ENCODE measurements at regions not wholly inside any gene's neighbourhood (a gene's known extent, or its start where the extent isn't known, plus 50 kb on each side); places are given as distances from the start of the nearest gene placed in this dataset.
A peak's percentile ranks its signal among the peaks of the same experiment; 100 is the strongest.
"Not testable (repeated sequence)": the region's sequence is repeated elsewhere in the genome, so short reads cannot be mapped to it uniquely, and the experiment has no call there.

DNA sequence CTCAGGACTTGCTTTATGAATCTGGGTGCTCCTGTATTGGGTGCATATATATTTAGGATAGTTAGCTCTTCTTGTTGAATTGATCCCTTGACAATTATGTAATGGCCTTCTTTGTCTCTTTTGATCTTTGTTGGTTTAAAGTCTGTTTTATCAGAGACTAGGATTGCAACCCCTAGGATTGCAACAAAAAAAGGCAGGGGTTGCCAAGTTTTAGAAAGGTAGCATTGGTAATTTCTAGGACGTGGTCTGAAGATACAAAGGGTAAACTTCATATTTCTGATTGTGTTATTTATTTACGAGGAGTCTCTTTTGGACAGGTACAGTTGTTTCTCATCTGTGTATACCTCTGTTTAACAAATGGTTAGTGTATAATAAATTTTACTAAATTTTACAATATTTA is 433.7 kb downstream of the BTG1 start:
- not testable (repeated sequence) for DNase-seq

DNA sequence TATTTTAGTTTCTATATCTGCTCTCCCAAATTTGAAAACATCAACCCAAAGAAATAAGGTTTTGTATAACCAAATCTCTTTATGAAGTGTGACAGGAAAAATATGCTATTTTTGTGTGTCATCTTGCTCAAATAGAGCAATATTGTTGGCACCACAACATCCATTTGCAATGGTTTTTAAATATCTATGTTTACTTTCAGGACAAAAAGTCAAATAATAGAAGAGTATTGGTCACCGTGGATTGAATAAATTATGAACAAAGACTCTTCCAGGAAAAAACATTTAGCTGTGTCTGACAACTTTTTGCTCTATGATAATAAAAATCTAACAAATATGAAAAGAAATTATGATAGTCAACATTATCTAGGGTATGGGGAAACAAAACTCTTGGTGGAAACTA is 439.2 kb downstream of the BTG1 start:
- no peak for DNase-seq

DNA sequence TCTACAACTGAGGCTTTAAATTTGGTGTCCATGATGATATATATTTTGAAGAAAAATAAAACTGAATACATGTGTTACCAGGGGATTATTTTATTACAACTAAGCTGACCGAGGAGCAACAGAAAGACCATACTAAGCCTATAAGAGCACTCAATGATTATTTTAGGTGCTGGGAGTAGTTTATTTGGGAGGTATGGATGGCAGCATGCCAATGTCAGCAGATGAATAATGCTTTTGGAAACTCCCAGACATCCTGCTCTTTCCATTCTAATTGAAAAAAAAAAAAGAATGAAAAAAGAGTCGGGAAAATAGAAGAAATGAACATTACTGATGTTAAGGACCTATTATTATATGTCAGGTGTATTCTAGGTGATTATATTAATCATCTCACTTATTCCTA is 441.2 kb downstream of the BTG1 start:
- no peak for DNase-seq

DNA sequence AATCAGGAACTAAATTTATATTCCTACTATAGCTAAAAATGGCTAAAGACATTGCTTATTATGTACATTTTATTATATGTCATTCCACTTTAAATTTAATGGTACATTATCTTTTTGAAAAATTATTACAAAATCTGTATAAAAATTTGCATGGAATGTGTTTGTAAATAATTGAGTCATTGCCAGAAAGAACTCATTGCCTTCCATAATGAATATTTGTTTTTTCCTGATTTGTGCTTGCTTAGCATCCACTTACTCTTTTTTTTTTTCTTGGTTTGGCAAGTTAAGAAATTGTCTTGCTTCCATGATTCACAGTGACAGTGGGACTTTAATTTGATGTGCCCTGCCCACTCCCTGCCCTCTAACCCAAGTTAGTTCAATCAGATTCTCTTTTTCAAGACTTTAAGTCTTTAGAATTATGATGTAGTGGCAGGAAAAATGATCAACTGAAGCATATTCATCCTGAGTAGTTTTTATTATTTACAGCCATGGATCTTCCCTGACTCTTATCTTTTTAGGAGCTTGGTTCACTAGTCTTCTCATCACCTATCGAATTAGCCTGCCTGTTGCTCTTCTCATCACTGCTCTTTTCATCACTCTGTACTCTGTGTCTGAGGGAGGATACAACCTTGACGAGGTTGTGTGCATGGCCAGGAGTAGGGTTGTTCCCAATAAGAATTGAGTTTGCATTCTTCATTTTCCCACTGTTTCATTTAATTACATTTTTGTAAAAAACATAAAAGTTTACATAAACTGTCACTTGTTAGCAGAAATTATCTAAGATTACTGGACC is 442.0 kb downstream of the BTG1 start:
- DNase-seq: no peak

DNA sequence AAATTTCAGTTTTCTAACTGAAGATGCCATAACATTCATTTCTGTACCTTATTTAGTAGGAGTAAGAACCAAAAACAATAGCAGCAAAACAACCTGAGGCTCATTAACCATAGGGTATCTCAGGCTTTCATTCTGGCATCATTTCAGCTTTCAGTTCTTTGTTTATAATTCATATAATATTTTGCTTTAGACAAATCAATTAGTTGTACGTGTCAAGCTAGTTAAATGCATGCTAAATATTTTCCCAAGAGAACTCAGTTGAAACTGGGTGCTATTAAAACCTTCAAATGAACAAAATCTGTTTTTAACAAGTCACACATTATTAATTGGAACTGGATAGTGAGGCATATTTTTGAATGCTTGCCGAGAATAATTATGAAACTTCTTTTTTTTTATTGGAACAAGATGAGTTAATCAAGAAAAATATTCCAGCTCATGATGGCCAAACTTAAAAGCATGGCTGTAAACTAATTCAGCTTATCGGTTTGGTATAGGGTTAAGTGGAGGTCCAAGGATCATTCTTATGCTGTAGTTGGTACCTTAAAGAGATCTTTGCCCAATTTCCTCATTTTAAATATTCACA is 442.7 kb downstream of the BTG1 start:
- no peak for DNase-seq

DNA sequence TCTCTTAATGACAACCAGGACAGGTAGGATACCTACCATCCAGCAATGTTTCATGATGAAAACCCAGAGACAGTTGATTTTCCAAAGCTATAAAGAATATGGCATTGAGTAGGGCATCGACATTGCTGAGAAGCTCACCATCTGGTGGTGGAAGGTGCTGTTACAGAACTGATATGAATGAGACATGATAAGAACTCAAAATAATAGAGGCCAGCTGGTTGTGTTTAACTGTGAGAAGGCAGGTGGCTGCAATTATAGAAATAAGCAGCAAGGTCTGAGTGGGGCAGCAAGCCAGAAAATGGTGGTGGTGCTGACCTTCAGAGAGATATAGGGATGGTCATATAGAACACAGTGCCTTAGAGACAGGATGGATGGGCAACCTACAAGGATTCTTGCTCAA is 449.7 kb downstream of the BTG1 start:
- DNase-seq: no peak

DNA sequence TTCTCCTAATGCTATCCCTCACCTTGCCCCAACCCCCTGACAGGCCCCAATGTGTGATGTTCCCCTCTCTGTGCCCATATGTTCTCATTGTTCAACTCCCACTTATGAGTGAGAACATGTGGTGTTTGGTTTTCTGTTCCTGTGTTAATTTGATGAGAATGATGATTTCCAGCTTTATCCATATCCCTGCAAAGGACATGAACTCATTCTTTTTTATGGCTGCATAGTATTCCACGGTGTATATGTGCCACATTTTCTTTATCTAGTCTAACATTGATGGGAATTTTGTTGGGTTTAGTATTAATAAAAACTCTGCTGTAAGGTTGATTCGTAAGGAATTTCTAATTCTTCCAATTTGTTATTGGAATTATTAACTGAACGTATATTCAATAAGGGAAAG is 450.2 kb downstream of the BTG1 start:
- not testable (repeated sequence) for DNase-seq

DNA sequence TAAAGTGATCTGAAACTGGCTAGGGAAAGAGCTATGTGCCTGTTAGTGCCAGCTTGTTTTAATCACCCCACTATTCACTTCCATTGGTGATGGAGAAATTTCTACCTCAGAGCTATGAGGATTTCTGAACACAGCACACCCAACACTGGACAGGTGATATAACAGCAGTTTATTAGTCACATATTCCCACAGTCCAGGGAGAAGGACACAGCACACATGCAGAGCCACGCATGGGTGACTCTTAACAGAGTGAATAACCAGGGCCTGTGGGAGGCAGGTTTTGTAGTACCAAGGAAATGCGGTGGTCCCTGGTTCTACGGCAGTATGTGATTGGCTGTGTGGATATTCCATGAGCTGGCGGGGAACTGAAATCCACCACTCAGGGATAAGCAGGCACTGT is 455.1 kb downstream of the BTG1 start:
- no peak for DNase-seq

DNA sequence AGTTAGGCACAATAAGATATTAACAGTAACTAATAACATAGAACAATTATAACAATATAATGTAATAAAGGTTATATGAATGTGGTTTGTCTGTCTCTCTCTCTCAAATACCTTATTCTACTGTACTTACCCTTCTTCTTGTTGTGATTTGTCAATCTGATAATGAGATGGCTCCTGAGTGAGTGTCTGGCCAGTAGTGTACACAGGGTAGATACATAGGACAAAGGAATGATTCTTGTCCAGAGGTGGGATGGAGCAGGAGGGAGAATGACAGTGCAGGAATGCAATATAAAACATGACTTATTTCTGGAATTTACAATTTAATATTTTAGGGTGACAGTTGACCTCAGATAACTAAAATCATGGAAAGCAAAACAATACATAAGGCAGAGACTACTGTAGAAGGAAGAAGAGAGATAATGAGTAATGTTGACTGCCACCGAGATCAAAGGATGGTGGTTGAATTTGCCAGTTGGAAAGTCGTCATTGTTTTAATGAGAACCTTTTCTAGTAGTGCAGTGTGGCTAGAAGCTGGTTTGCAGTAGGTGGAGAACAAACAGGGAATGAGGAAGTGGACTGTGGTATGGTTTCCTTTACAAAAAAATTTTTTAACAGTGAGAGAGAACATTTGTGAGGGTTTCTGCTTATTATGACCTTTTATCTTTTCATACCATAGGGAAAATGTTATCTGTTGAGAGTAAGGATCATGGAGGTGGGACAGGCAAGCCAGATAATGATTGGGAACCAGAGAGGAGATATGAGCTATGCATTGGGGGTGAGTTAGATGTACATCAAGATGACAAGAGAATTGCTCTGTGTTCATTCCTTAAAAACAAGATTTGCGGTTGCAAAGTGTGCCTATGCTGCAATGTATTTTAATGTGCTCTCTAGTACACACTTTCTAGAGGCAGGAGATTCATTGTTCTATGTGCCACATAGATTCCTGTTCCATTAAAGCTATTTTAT is 458.3 kb downstream of the BTG1 start:
- DNase-seq: peak; percentile 8

DNA sequence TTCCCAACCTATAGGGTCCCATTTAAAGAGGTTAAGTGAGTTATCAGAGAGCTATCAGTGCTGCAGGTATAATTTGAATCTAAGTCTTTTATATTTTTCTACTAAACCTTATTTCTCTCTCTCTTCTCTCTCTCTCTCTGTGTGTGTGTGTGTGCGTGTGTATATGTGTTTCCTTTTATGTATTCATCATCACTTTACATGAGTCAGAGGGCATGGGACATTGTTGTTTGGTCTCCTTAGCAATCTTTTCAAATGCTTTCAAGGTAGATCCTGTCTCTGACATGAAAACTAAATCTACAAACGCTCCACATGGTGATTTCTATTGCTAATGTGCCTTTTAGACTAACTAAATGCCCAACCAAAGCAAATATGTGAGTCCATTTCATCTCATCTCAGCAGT is 459.7 kb downstream of the BTG1 start:
- no peak for DNase-seq

DNA sequence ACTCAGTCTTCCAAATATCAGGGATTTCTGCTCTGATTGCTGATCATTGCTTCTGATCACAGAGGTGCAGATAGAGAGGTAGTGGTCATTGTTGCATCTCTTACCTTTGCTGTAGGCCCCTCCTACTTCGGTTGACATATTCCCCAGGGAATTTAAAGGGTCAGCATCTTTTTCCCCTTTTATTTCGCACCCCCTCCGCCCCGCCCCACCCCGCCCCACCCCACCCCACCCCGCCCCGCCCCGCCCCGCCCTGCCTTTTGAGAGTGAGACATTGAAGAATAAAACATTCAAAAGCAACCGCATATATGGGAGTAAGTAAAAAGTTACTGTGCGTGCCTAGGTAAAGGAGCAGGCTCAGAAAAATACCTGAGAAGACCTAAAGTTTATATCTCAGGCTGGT is 463.9 kb downstream of the BTG1 start:
- no peak for DNase-seq

DNA sequence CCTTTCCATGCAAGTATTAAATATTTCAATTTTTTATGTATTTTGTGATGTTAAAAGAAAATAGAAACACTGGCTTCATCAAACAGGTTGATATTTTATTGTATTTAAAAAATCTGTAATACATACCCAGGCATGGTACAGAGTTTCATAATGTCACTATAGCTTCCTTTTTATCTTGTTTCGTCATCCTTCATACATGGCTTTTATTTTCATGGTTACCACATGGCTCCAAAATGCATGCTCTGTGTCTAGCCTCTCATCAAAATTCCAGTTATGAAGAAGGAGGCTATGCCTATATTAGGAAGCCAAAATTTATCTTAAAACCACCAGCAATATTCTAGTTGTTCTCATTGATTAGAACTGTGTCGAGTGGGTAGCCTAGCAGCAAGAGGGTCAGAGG is 464.8 kb downstream of the BTG1 start:
- no peak for DNase-seq

DNA sequence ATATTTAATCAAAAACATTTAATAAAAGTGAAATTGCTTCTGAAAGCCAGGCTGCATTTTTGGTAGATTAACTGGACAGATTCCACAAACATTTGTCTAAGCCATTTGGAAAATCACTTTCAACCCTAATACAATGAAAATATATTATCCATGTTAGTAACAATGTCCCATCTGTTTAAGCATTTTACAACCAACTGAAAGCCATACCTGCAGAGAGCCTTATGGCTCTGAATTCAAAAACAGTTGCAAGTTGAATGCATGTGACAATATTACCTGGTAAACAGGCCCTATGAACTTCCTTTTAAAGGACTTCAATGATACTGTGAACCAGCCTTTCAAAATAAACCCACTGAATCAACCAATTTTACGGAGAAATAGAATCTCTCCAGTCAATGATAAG is 468.1 kb downstream of the BTG1 start:
- no peak for DNase-seq

DNA sequence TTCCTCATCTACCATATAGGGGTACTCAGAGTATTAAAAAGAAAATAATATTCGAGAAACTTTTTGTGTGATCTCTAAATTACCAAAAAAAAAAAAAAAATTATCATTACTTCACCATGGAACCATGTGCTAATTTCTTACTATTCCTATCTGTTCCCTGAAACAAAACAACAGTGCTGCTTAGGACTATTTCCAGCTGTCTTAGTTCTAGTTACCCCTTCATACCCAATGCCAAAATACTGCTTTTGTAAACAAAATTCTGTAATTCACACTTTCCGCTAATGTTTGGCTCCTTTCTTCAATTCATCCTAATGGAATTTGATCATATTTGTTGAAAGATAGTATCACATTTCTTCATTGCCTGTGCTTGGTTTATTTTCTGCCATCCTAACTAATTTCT is 470.2 kb downstream of the BTG1 start:
- DNase-seq: no peak

DNA sequence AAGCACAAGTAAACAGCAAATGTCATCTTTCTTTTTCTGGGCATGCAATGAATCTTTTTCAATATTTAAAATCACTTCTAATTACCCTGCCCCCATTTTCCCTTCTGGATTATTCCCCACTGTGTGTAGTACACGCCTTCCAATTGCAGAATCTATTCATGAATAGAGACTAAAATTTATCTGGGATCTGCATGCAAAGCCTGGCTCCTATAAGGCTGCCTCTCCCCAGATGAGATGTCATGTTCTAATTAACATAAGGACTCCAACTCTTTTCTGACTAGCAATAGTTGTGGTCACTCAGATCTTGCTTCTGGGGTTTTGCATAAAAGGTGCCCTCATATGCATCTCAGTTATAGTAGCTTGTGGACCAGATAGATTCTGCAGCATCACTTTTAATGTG is 473.5 kb downstream of the BTG1 start:
- DNase-seq: no peak

DNA sequence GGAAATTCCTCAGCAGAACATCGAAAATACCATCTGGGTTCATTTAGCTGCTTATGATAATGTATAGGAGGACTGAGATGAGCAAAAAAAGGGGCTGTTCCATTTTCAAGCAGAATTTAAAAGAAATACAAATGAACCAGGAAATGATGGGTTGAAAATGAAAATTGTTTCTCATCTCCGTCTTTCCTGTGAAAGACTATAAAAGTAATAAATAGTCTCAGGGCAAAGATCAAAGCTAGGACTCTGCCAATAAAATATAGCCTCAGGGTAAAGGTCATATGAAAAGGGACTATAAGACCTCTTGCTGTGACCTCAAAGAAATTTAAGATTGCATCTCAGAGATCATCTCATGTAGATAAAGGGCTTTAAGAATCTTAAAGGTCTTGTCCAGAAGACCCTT is 478.0 kb downstream of the BTG1 start:
- no peak for DNase-seq

DNA sequence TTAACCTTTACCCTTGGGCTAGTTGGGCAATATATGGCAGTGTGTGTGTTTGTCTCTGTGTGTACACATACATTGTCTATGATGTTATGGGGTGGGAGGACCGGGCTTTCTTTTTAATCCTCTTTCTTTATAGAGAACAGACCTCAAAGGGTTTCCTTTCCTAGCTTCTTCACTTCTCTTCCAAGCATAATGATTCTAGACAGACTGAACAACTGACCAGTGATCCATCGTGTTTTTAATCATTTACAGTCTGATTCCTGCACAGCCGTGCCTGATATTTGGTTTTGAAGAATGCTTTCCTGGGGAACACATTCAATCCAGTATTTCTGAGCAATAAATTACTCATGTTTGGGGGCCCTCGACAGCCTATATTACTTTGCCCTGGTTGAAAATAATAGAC is 481.1 kb upstream of the DCN start:
- no peak for DNase-seq

DNA sequence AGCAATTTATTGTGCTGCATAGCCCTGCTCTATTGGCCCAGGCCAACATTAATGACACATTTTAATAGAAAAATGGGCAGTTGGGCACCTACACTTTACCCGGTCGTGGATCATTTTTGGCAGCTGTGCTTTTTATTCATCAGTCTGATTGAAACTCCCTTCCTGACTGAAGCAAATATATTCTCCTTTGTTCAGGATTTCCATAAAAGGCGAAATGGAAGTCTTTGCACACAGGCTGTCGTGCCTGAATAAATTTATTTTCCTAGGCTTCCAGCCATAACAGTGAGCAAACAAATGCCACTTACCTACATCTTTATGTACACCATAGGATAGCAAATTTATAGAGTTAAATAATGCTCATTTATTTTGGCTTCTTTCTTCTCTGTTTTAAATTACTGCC is 480.7 kb upstream of the DCN start:
- DNase-seq: no peak

DNA sequence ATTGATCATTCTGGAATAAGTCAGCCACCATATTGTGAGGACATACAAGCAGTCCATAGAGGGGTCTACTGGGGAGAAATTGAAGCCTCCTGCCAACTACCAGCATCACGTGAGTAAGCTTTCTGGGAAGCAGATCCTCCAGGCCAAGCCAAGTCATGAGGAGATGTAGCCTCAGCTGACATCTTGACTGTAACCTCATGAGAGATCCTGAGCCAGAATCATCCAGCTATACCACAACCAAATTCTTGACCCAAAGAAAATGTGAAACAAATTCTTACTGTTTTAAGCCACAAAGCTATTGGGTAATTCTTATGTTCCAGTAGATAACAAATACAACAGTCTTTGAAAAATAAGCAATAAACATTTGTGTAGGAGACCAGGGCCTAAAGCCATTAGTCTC is 479.4 kb upstream of the DCN start:
- no peak for DNase-seq

DNA sequence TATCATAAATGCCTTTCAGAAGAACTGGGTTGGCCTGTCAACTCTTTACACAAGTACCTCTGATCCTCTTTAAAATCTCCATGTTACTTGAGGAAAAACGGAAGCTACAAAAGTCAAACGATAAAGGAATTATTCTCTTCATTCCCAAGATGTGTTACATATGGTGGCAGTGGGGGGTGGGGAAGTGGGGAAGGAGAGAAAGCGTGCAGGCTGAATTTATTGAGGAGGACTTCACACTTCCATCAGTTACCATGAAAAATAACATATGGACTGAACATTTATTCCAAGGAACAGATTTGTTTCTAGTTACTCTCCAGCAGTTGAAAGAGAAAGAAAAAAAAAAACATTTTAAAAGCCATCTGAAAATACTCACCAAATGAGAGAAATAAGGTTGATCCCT is 474.4 kb upstream of the DCN start:
- no peak for DNase-seq

DNA sequence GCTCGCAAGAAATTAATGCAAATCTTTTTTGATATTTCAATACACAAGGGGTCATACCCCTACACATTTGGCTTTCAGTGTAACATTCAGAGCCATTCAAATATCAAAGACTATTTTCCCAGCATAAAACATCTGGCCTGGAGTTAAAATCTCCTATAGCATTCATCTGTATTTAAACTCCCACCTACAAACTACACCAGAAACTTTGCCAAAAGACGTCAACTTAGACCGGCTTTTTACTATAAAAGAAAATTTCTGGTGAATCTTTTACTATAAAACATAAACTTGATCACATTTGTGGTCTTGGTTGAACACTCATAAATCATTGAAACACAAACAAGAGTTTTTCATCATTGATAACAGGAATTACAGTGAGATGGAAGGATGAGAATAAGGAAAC is 473.3 kb upstream of the DCN start:
- no peak for DNase-seq

DNA sequence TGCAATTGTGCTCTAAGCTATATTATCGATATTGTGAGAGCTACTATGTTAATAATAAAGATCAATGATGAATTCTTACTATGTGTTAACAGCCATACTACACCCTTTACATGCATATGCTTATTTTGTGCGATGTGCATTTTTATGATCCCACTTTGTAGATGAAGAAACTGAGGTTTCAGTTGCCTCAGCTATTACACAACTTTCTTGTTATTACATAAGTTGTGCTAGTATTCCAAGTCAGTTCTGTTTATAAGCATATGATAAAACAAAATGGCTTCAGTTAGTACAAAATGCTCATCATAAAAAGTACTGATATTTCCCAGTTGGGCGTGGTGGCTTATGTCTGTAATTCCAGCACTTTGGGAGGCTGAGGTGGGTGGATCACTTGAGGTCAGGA is 471.5 kb upstream of the DCN start:
- no peak for DNase-seq

DNA sequence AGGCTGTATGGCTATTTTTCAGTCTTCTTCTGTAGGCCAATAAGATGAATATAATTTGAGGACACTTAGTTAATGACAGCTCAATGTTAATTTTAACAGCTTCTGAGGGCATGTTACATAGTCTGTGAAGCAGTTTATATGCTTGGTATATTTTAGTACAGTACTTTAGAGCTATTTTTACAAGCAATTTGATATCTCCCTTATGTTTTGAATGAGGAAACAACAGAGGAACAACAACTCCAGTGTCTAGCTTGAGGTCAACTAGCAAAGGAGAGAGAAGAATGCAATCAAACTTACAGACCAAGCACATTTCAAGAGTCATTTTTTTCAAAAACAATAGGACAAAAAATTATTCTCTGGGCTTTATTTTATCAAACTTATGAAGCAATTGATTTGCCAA is 469.1 kb upstream of the DCN start:
- no peak for DNase-seq

DNA sequence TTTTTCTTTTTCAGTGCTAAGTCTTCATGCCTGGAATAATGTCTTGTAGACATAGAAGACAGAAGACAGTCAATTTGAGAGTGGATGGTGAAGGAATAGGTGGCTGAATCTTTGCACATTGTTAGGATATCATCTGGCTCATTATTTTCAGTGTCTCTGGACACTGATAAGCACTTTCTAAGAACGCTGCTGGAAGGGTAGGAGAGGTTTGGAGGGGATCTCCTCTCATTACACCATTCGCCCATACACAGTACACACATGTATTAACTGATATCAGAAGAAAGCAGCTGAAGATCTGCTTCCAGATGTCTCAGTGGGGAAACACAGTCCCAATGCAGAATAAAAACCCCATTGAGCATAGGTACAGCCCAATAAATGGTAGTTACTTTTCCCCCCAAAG is 461.1 kb upstream of the DCN start:
- DNase-seq: no peak

Data from stimulated activated CD4-positive, alpha-beta T cell treated with anti-CD3 and anti-CD28 coated beads, Interleukin-1b, Interleukin-23, amount 100 ng/mL, for 48 hours (primary cell).